ENCODE measurements at regions not wholly inside any gene's neighbourhood (a gene's known extent, or its start where the extent isn't known, plus 50 kb on each side); places are given as distances from the start of the nearest gene placed in this dataset.

GRCh38 chr13:74003374-74003773, 130.8 kb downstream of the KLF12 start:
- DNase-seq (ENCODE audit: low read depth in 2 of 2): no peak

GRCh38 chr13:74000876-74001275, 133.3 kb downstream of the KLF12 start:
- DNase-seq (ENCODE audit: low read depth in 2 of 2): no peak

GRCh38 chr13:73998631-73999030, 135.6 kb downstream of the KLF12 start:
- no peak for DNase-seq (ENCODE audit: low read depth in 2 of 2)

- no peak for DNase-seq (ENCODE audit: low read depth in 2 of 2)
These were observed 136.2 kb downstream of the KLF12 start for GRCh38 chr13:73997964-73998363.

GRCh38 chr13:73996569-73996968, 137.6 kb downstream of the KLF12 start:
- no peak for DNase-seq (ENCODE audit: low read depth in 2 of 2)

- no peak for DNase-seq (ENCODE audit: low read depth in 2 of 2)
These were observed 138.5 kb downstream of the KLF12 start for GRCh38 chr13:73995736-73996135.

GRCh38 chr13:73993661-73994060, 140.5 kb downstream of the KLF12 start:
- no peak for DNase-seq (ENCODE audit: low read depth in 2 of 2)

- no peak for DNase-seq (ENCODE audit: low read depth in 2 of 2)
These were observed 142.3 kb downstream of the KLF12 start for GRCh38 chr13:73991884-73992283.

GRCh38 chr13:73991384-73991783, 142.8 kb downstream of the KLF12 start:
- DNase-seq (ENCODE audit: low read depth in 2 of 2): no peak

- no peak for DNase-seq (ENCODE audit: low read depth in 2 of 2)
These were observed 144.9 kb downstream of the KLF12 start for GRCh38 chr13:73989244-73989843.

GRCh38 chr13:73988461-73988860, 145.7 kb downstream of the KLF12 start:
- DNase-seq (ENCODE audit: low read depth in 2 of 2): no peak

- DNase-seq (ENCODE audit: low read depth in 2 of 2): no peak
These were observed 146.6 kb downstream of the KLF12 start for GRCh38 chr13:73987618-73988017.

- no peak for DNase-seq (ENCODE audit: low read depth in 2 of 2)
These were observed 148.4 kb downstream of the KLF12 start for GRCh38 chr13:73985783-73986182.

- DNase-seq (ENCODE audit: low read depth in 2 of 2): peak; percentile 68 to 71
These were observed 149.1 kb downstream of the KLF12 start for GRCh38 chr13:73984949-73985691.

- DNase-seq (ENCODE audit: low read depth in 2 of 2): no peak
These were observed 150.0 kb downstream of the KLF12 start for GRCh38 chr13:73984201-73984600.

- no peak for DNase-seq (ENCODE audit: low read depth in 2 of 2)
These were observed 151.1 kb downstream of the KLF12 start for GRCh38 chr13:73983109-73983508.

- DNase-seq (ENCODE audit: low read depth in 2 of 2): no peak
These were observed 152.6 kb downstream of the KLF12 start for GRCh38 chr13:73981595-73981994.

- no peak for DNase-seq (ENCODE audit: low read depth in 2 of 2)
These were observed 158.4 kb downstream of the KLF12 start for GRCh38 chr13:73975767-73976166.

GRCh38 chr13:73974051-73974450, 160.2 kb downstream of the KLF12 start:
- DNase-seq (ENCODE audit: low read depth in 2 of 2): no peak

- DNase-seq (ENCODE audit: low read depth in 2 of 2): no peak
These were observed 161.0 kb downstream of the KLF12 start for GRCh38 chr13:73973156-73973555.

- DNase-seq (ENCODE audit: low read depth in 2 of 2): no peak
These were observed 161.7 kb downstream of the KLF12 start for GRCh38 chr13:73972545-73972944.

GRCh38 chr13:73971481-73971880, 162.7 kb downstream of the KLF12 start:
- no peak for DNase-seq (ENCODE audit: low read depth in 2 of 2)

- DNase-seq (ENCODE audit: low read depth in 2 of 2): no peak
These were observed 163.7 kb downstream of the KLF12 start for GRCh38 chr13:73970421-73971055.

All from stimulated activated CD4-positive, alpha-beta T cell treated with anti-CD3 and anti-CD28 coated beads, Interleukin-15, amount 100 ng/mL, for 48 hours (primary cell).